Upper lobe of right lung (tissue), 1 donor: ENCODE measurements at regions not wholly inside any gene's neighbourhood (a gene's known extent, or its start where the extent isn't known, plus 50 kb on each side); places are given as distances from the start of the nearest gene placed in this dataset.

Experiments
- ATAC-seq: fragments of 200-7000 bp; cut with Tn5 transposase; one replicate; pipeline ENCODE4 v1.9.1; 2020; ENCODE audit warnings: mild to moderate bottlenecking, moderate library complexity
- DNase-seq: peaks from one replicate; pipeline ENCODE4 v3.0.0-alpha.2; 2020
- H3K27ac ChIP-seq: fragments of 200-600 bp; one replicate; pipeline ENCODE4 v1.8.0; 2022
- H3K27me3 ChIP-seq: fragments of 200-600 bp; one replicate; pipeline ENCODE4 v1.8.0; 2022; ENCODE audit warnings: mild to moderate bottlenecking
- H3K36me3 ChIP-seq: fragments of 200-600 bp; one replicate; pipeline ENCODE4 v1.8.0; 2022
- H3K4me1 ChIP-seq: fragments of 200-600 bp; one replicate; pipeline ENCODE4 v1.8.0; 2022
- H3K4me3 ChIP-seq: fragments of 200-600 bp; one replicate; pipeline ENCODE4 v1.8.0; 2022; ENCODE audit warnings: mild to moderate bottlenecking
- H3K9me3 ChIP-seq: fragments of 200-600 bp; one replicate; pipeline ENCODE4 v1.8.0; 2022
- CTCF ChIP-seq: fragments of 200-600 bp; IDR thresholded peaks from one replicate; pipeline ENCODE4 v1.8.0; 2022; ENCODE audit warnings: antibody characterized with exemption
- intact Hi-C: fragments of 100-400 bp; cut with DNase I; formaldehyde crosslinking; loops from one replicate; pipeline ENCODE4 v1.11.0; 2022
- donor health status: DM: no; HTN: yes; CAD: no; lungs with severe emphysema.

GRCh38 chr6:148677594-148678476, 69.0 kb upstream of the UST start:
- no peaks in the 10 kb centered on the region for H3K27me3 ChIP-seq
- intact Hi-C loops, result no loop called here
- no peak overlapping the region for H3K27ac ChIP-seq
- H3K4me3 ChIP-seq, result no peak overlapping the region
- no peaks in the 10 kb centered on the region for H3K9me3 ChIP-seq
- no peaks in the 10 kb centered on the region for H3K4me1 ChIP-seq
- DNase-seq (no peak), ATAC-seq (peak; percentile 52)
- no peak for TF ChIP-seq CTCF
- H3K36me3 ChIP-seq, result no peaks in the 10 kb centered on the region

GRCh38 chr6:148678682-148679081, 68.1 kb upstream of the UST start:
- intact Hi-C loops, result no loop called here
- Histone ChIP-seq H3K9me3 (no peaks in the 10 kb centered on the region), H3K27me3 (no peaks in the 10 kb centered on the region), H3K4me1 (no peaks in the 10 kb centered on the region), H3K27ac (no peak overlapping the region), H3K36me3 (no peaks in the 10 kb centered on the region), H3K4me3 (no peak overlapping the region)
- no peak for TF ChIP-seq CTCF
- ATAC-seq (no peak), DNase-seq (no peak)

GRCh38 chr6:148681666-148682065, 65.2 kb upstream of the UST start:
- no peak overlapping the region for H3K27ac ChIP-seq
- H3K9me3 ChIP-seq, result no peaks in the 10 kb centered on the region
- no peak for ATAC-seq
- TF ChIP-seq CTCF, result no peak
- intact Hi-C loops, result no loop called here
- no peak overlapping the region for H3K4me3 ChIP-seq
- H3K4me1 ChIP-seq, result no peaks in the 10 kb centered on the region
- H3K36me3 ChIP-seq, result no peaks in the 10 kb centered on the region
- DNase-seq, result no peak
- H3K27me3 ChIP-seq, result no peaks in the 10 kb centered on the region

- no peak for TF ChIP-seq CTCF
- intact Hi-C loops, result no loop called here
- ATAC-seq, result no peak
These were observed 64.6 kb upstream of the UST start for GRCh38 chr6:148682252-148682651.

GRCh38 chr6:148682990-148683389, 63.8 kb upstream of the UST start:
- H3K36me3 ChIP-seq, result no peaks in the 10 kb centered on the region
- intact Hi-C loops, result no loop called here
- H3K4me1 ChIP-seq, result no peaks in the 10 kb centered on the region
- H3K27ac ChIP-seq, result no peak overlapping the region
- ATAC-seq (peak; percentile 90), DNase-seq (no peak)
- no peak overlapping the region for H3K4me3 ChIP-seq
- no peaks in the 10 kb centered on the region for H3K27me3 ChIP-seq
- no peak for TF ChIP-seq CTCF
- H3K9me3 ChIP-seq, result no peaks in the 10 kb centered on the region

More at GRCh38 chr6:148682252-148682651, 64.6 kb upstream of the UST start:
- no peak for DNase-seq
- Histone ChIP-seq H3K36me3 (no peaks in the 10 kb centered on the region), H3K4me3 (no peak overlapping the region), H3K4me1 (no peaks in the 10 kb centered on the region), H3K27ac (no peak overlapping the region), H3K27me3 (no peaks in the 10 kb centered on the region), H3K9me3 (no peaks in the 10 kb centered on the region)
